ENCODE measurements at regions not wholly inside any gene's neighbourhood (a gene's known extent, or its start where the extent isn't known, plus 50 kb on each side); places are given as distances from the start of the nearest gene placed in this dataset.

- no peak overlapping the region for H3K27ac ChIP-seq (ENCODE audit: low read depth, low read length)
- no peaks in the 10 kb centered on the region for H3K9me3 ChIP-seq (ENCODE audit: control insufficient read depth in 5 of 5, low read length in 5 of 5)
- H3K4me3 ChIP-seq (ENCODE audit: low read depth in 1 of 5, low read length in 5 of 5), result no peak overlapping the region
- peaks cover 0 to 13% (median 3%) of the 10 kb centered on the region in 5 donors for H3K4me1 ChIP-seq (ENCODE audit: control insufficient read depth in 5 of 5, insufficient read depth in 5 of 5, low read length in 5 of 5)
- no peak overlapping the region for H3K9ac ChIP-seq (ENCODE audit: low read length in 5 of 5)
- no peaks in the 10 kb centered on the region for H3K36me3 ChIP-seq (ENCODE audit: control insufficient read depth in 5 of 5, insufficient read depth in 5 of 5, low read length in 5 of 5)
- no peaks in the 10 kb centered on the region for H3K27me3 ChIP-seq (ENCODE audit: control insufficient read depth in 5 of 5, insufficient read depth in 4 of 5, low read length in 5 of 5)
Measured at GRCh38 chr4:152166567-152166966, 369.3 kb downstream of the FBXW7 start.

- Histone ChIP-seq H3K4me3 (ENCODE audit: low read depth in 1 of 5, low read length in 5 of 5) (no peak overlapping the region), H3K36me3 (ENCODE audit: control insufficient read depth in 5 of 5, insufficient read depth in 5 of 5, low read length in 5 of 5) (no peaks in the 10 kb centered on the region), H3K27ac (ENCODE audit: low read depth, low read length) (no peak overlapping the region), H3K27me3 (ENCODE audit: control insufficient read depth in 5 of 5, insufficient read depth in 4 of 5, low read length in 5 of 5) (no peaks in the 10 kb centered on the region), H3K9me3 (ENCODE audit: control insufficient read depth in 5 of 5, low read length in 5 of 5) (no peaks in the 10 kb centered on the region), H3K9ac (ENCODE audit: low read length in 5 of 5) (no peak overlapping the region), H3K4me1 (ENCODE audit: control insufficient read depth in 5 of 5, insufficient read depth in 5 of 5, low read length in 5 of 5) (peaks cover 0 to 18% (median 6%) of the 10 kb centered on the region in 5 donors)
Measured at GRCh38 chr4:152165846-152166245, 370.0 kb downstream of the FBXW7 start.

- Histone ChIP-seq H3K4me1 (ENCODE audit: control insufficient read depth in 5 of 5, insufficient read depth in 5 of 5, low read length in 5 of 5) (peaks cover 0 to 18% (median 6%) of the 10 kb centered on the region in 5 donors), H3K4me3 (ENCODE audit: low read depth in 1 of 5, low read length in 5 of 5) (no peak overlapping the region), H3K36me3 (ENCODE audit: control insufficient read depth in 5 of 5, insufficient read depth in 5 of 5, low read length in 5 of 5) (no peaks in the 10 kb centered on the region), H3K9me3 (ENCODE audit: control insufficient read depth in 5 of 5, low read length in 5 of 5) (no peaks in the 10 kb centered on the region), H3K27me3 (ENCODE audit: control insufficient read depth in 5 of 5, insufficient read depth in 4 of 5, low read length in 5 of 5) (no peaks in the 10 kb centered on the region), H3K27ac (ENCODE audit: low read depth, low read length) (no peak overlapping the region), H3K9ac (ENCODE audit: low read length in 5 of 5) (no peak overlapping the region)
Measured at GRCh38 chr4:152165146-152165545, 370.7 kb downstream of the FBXW7 start.

- peaks cover 0 to 2% (median 0%) of the 10 kb centered on the region in 5 donors for H3K27me3 ChIP-seq (ENCODE audit: control insufficient read depth in 5 of 5, insufficient read depth in 4 of 5, low read length in 5 of 5)
- no peak overlapping the region for H3K4me3 ChIP-seq (ENCODE audit: low read depth in 1 of 5, low read length in 5 of 5)
- no peaks in the 10 kb centered on the region for H3K9me3 ChIP-seq (ENCODE audit: control insufficient read depth in 5 of 5, low read length in 5 of 5)
- peaks cover 0 to 18% (median 6%) of the 10 kb centered on the region in 5 donors for H3K4me1 ChIP-seq (ENCODE audit: control insufficient read depth in 5 of 5, insufficient read depth in 5 of 5, low read length in 5 of 5)
- H3K9ac ChIP-seq (ENCODE audit: low read length in 5 of 5), result no peak overlapping the region
- no peaks in the 10 kb centered on the region for H3K36me3 ChIP-seq (ENCODE audit: control insufficient read depth in 5 of 5, insufficient read depth in 5 of 5, low read length in 5 of 5)
- no peak overlapping the region for H3K27ac ChIP-seq (ENCODE audit: low read depth, low read length)
Measured at GRCh38 chr4:152164561-152164960, 371.3 kb downstream of the FBXW7 start.

- Histone ChIP-seq H3K9me3 (ENCODE audit: control insufficient read depth in 5 of 5, low read length in 5 of 5) (no peaks in the 10 kb centered on the region), H3K4me3 (ENCODE audit: low read depth in 1 of 5, low read length in 5 of 5) (no peak overlapping the region), H3K4me1 (ENCODE audit: control insufficient read depth in 5 of 5, insufficient read depth in 5 of 5, low read length in 5 of 5) (peaks cover 0 to 18% (median 6%) of the 10 kb centered on the region in 5 donors), H3K27me3 (ENCODE audit: control insufficient read depth in 5 of 5, insufficient read depth in 4 of 5, low read length in 5 of 5) (peaks cover 0 to 3% (median 0%) of the 10 kb centered on the region in 5 donors), H3K36me3 (ENCODE audit: control insufficient read depth in 5 of 5, insufficient read depth in 5 of 5, low read length in 5 of 5) (no peaks in the 10 kb centered on the region), H3K27ac (ENCODE audit: low read depth, low read length) (no peak overlapping the region), H3K9ac (ENCODE audit: low read length in 5 of 5) (no peak overlapping the region)
Measured at GRCh38 chr4:152162331-152162697, 373.6 kb downstream of the FBXW7 start.

- Histone ChIP-seq H3K4me3 (ENCODE audit: low read depth in 1 of 5, low read length in 5 of 5) (no peak overlapping the region), H3K9ac (ENCODE audit: low read length in 5 of 5) (no peak overlapping the region), H3K9me3 (ENCODE audit: control insufficient read depth in 5 of 5, low read length in 5 of 5) (no peaks in the 10 kb centered on the region), H3K27me3 (ENCODE audit: control insufficient read depth in 5 of 5, insufficient read depth in 4 of 5, low read length in 5 of 5) (peaks cover 0 to 3% (median 0%) of the 10 kb centered on the region in 5 donors), H3K27ac (ENCODE audit: low read depth, low read length) (no peak overlapping the region), H3K36me3 (ENCODE audit: control insufficient read depth in 5 of 5, insufficient read depth in 5 of 5, low read length in 5 of 5) (no peaks in the 10 kb centered on the region), H3K4me1 (ENCODE audit: control insufficient read depth in 5 of 5, insufficient read depth in 5 of 5, low read length in 5 of 5) (peaks cover 0 to 18% (median 6%) of the 10 kb centered on the region in 5 donors)
Measured at GRCh38 chr4:152161676-152162330, 374.1 kb downstream of the FBXW7 start.

- Histone ChIP-seq H3K9ac (ENCODE audit: low read length in 5 of 5) (no peak overlapping the region), H3K9me3 (ENCODE audit: control insufficient read depth in 5 of 5, low read length in 5 of 5) (no peaks in the 10 kb centered on the region), H3K27ac (ENCODE audit: low read depth, low read length) (no peak overlapping the region), H3K36me3 (ENCODE audit: control insufficient read depth in 5 of 5, insufficient read depth in 5 of 5, low read length in 5 of 5) (no peaks in the 10 kb centered on the region), H3K27me3 (ENCODE audit: control insufficient read depth in 5 of 5, insufficient read depth in 4 of 5, low read length in 5 of 5) (peaks cover 0 to 3% (median 0%) of the 10 kb centered on the region in 5 donors), H3K4me1 (ENCODE audit: control insufficient read depth in 5 of 5, insufficient read depth in 5 of 5, low read length in 5 of 5) (peaks cover 0 to 18% (median 6%) of the 10 kb centered on the region in 5 donors), H3K4me3 (ENCODE audit: low read depth in 1 of 5, low read length in 5 of 5) (no peak overlapping the region)
Measured at GRCh38 chr4:152160225-152160800, 375.6 kb downstream of the FBXW7 start.

- Histone ChIP-seq H3K36me3 (ENCODE audit: control insufficient read depth in 5 of 5, insufficient read depth in 5 of 5, low read length in 5 of 5) (no peaks in the 10 kb centered on the region), H3K27ac (ENCODE audit: low read depth, low read length) (no peak overlapping the region), H3K4me1 (ENCODE audit: control insufficient read depth in 5 of 5, insufficient read depth in 5 of 5, low read length in 5 of 5) (peaks cover 0 to 18% (median 6%) of the 10 kb centered on the region in 5 donors), H3K9me3 (ENCODE audit: control insufficient read depth in 5 of 5, low read length in 5 of 5) (peaks cover 0 to 3% (median 0%) of the 10 kb centered on the region in 5 donors), H3K27me3 (ENCODE audit: control insufficient read depth in 5 of 5, insufficient read depth in 4 of 5, low read length in 5 of 5) (peaks cover 0 to 3% (median 0%) of the 10 kb centered on the region in 5 donors), H3K9ac (ENCODE audit: low read length in 5 of 5) (no peak overlapping the region), H3K4me3 (ENCODE audit: low read depth in 1 of 5, low read length in 5 of 5) (no peak overlapping the region)
Measured at GRCh38 chr4:152159773-152160172, 376.1 kb downstream of the FBXW7 start.

GRCh38 chr4:152158225-152158624 lies 377.7 kb downstream of the FBXW7 start:
- H3K36me3 ChIP-seq (ENCODE audit: control insufficient read depth in 5 of 5, insufficient read depth in 5 of 5, low read length in 5 of 5), result no peaks in the 10 kb centered on the region
- H3K27me3 ChIP-seq (ENCODE audit: control insufficient read depth in 5 of 5, insufficient read depth in 4 of 5, low read length in 5 of 5), result peaks cover 0 to 3% (median 0%) of the 10 kb centered on the region in 5 donors
- peaks cover 0 to 4% (median 0%) of the 10 kb centered on the region in 5 donors for H3K9me3 ChIP-seq (ENCODE audit: control insufficient read depth in 5 of 5, low read length in 5 of 5)
- H3K4me1 ChIP-seq (ENCODE audit: control insufficient read depth in 5 of 5, insufficient read depth in 5 of 5, low read length in 5 of 5), result peaks cover 0 to 18% (median 6%) of the 10 kb centered on the region in 5 donors
- no peak overlapping the region for H3K9ac ChIP-seq (ENCODE audit: low read length in 5 of 5)
- no peak overlapping the region for H3K27ac ChIP-seq (ENCODE audit: low read depth, low read length)
- H3K4me3 ChIP-seq (ENCODE audit: low read depth in 1 of 5, low read length in 5 of 5), result no peak overlapping the region

- H3K9me3 ChIP-seq (ENCODE audit: control insufficient read depth in 5 of 5, low read length in 5 of 5), result peaks cover 0 to 4% (median 0%) of the 10 kb centered on the region in 5 donors
- H3K4me3 ChIP-seq (ENCODE audit: low read depth in 1 of 5, low read length in 5 of 5), result no peak overlapping the region
- no peak overlapping the region for H3K27ac ChIP-seq (ENCODE audit: low read depth, low read length)
- no peak overlapping the region for H3K9ac ChIP-seq (ENCODE audit: low read length in 5 of 5)
- H3K36me3 ChIP-seq (ENCODE audit: control insufficient read depth in 5 of 5, insufficient read depth in 5 of 5, low read length in 5 of 5), result no peaks in the 10 kb centered on the region
- H3K4me1 ChIP-seq (ENCODE audit: control insufficient read depth in 5 of 5, insufficient read depth in 5 of 5, low read length in 5 of 5), result peaks cover 0 to 13% (median 6%) of the 10 kb centered on the region in 5 donors
- H3K27me3 ChIP-seq (ENCODE audit: control insufficient read depth in 5 of 5, insufficient read depth in 4 of 5, low read length in 5 of 5), result peaks cover 0 to 3% (median 0%) of the 10 kb centered on the region in 5 donors
Measured at GRCh38 chr4:152157629-152158028, 378.3 kb downstream of the FBXW7 start.

Data from subcutaneous abdominal adipose tissue (tissue), 5 donors.